ENCODE measurements at regions not wholly inside any gene's neighbourhood (a gene's known extent, or its start where the extent isn't known, plus 50 kb on each side); places are given as distances from the start of the nearest gene placed in this dataset.
"Not testable (repeated sequence)": the region's sequence is repeated elsewhere in the genome, so short reads cannot be mapped to it uniquely, and the experiment has no call there.

DNA sequence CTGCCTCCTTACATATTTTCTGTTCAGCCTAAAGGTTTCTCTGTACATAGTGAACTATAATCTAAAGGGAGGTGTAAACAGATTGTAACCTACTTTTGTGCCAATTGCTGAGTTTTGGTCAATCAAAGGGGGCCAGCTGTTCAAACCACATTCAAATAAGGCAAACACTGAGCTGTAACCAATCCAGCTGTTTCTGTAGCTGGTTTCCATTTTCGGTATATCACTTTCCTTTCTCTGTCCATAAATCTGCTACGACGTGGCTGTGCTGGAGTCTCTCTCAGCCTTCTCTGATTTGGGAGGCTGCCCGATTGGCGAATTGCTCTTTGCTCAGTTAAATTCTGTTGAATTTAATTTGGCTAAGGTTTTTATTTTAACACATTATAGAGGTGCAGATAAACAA lies 790.1 kb upstream of the TPTE start:
- TF ChIP-seq, protein P1, sequence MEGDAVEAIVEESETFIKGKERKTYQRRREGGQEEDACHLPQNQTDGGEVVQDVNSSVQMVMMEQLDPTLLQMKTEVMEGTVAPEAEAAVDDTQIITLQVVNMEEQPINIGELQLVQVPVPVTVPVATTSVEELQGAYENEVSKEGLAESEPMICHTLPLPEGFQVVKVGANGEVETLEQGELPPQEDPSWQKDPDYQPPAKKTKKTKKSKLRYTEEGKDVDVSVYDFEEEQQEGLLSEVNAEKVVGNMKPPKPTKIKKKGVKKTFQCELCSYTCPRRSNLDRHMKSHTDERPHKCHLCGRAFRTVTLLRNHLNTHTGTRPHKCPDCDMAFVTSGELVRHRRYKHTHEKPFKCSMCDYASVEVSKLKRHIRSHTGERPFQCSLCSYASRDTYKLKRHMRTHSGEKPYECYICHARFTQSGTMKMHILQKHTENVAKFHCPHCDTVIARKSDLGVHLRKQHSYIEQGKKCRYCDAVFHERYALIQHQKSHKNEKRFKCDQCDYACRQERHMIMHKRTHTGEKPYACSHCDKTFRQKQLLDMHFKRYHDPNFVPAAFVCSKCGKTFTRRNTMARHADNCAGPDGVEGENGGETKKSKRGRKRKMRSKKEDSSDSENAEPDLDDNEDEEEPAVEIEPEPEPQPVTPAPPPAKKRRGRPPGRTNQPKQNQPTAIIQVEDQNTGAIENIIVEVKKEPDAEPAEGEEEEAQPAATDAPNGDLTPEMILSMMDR (IDR thresholded peaks at IDR 0.05): not testable (repeated sequence)
- TF ChIP-seq POLR2A (IDR thresholded peaks at IDR 0.05): not testable (repeated sequence)
